Activated T-cell treated with anti-CD3 and anti-CD28 coated beads for 24 hours (primary cell): ENCODE measurements at regions not wholly inside any gene's neighbourhood (a gene's known extent, or its start where the extent isn't known, plus 50 kb on each side); places are given as distances from the start of the nearest gene placed in this dataset.

ENCODE experiments used
- DNase-seq: peaks from one replicate; pipeline ENCODE4 v3.0.0-alpha.2; 2020; ENCODE audit warnings: low read depth

- no peak for DNase-seq
These were observed 307.8 kb upstream of the STT3B start for GRCh38 chr3:31224936-31225335.

- no peak for DNase-seq
These were observed 306.8 kb upstream of the STT3B start for GRCh38 chr3:31225923-31226322.

- no peak for DNase-seq
These were observed 306.4 kb upstream of the STT3B start for GRCh38 chr3:31226346-31226745.

GRCh38 chr3:31227131-31227562 lies 305.6 kb upstream of the STT3B start:
- DNase-seq: no peak

GRCh38 chr3:31230425-31231223 lies 302.1 kb upstream of the STT3B start:
- DNase-seq: no peak

- DNase-seq: no peak
These were observed 300.4 kb upstream of the STT3B start for GRCh38 chr3:31232055-31233025.

GRCh38 chr3:31234145-31234544 lies 298.6 kb upstream of the STT3B start:
- DNase-seq: no peak

GRCh38 chr3:31235062-31235700 lies 297.5 kb upstream of the STT3B start:
- no peak for DNase-seq

GRCh38 chr3:31237887-31238286 lies 294.8 kb upstream of the STT3B start:
- no peak for DNase-seq

- DNase-seq: no peak
These were observed 292.7 kb upstream of the STT3B start for GRCh38 chr3:31240013-31240412.

GRCh38 chr3:31240466-31240865 lies 292.3 kb upstream of the STT3B start:
- no peak for DNase-seq

GRCh38 chr3:31240874-31241273 lies 291.9 kb upstream of the STT3B start:
- DNase-seq: no peak

- DNase-seq: no peak
These were observed 291.2 kb upstream of the STT3B start for GRCh38 chr3:31241533-31241932.

- DNase-seq: no peak
These were observed 290.4 kb upstream of the STT3B start for GRCh38 chr3:31242026-31242960.

- no peak for DNase-seq
These were observed 287.6 kb upstream of the STT3B start for GRCh38 chr3:31244929-31245817.

GRCh38 chr3:31246293-31247062 lies 286.2 kb upstream of the STT3B start:
- no peak for DNase-seq

- DNase-seq: no peak
These were observed 285.7 kb upstream of the STT3B start for GRCh38 chr3:31247063-31247447.

GRCh38 chr3:31247850-31248562 lies 284.7 kb upstream of the STT3B start:
- DNase-seq: no peak

- no peak for DNase-seq
These were observed 284.1 kb upstream of the STT3B start for GRCh38 chr3:31248563-31248992.
